Gastroesophageal sphincter (tissue), 3 donors: ENCODE measurements at regions not wholly inside any gene's neighbourhood (a gene's known extent, or its start where the extent isn't known, plus 50 kb on each side); places are given as distances from the start of the nearest gene placed in this dataset.

Experiments
- CTCF ChIP-seq, 4 experiments: fragments of 200-600 bp in 2 of 4; fragments of 450-650 bp in 2 of 4; sonication (generic) in 1 of 4; IDR thresholded peaks; one replicate each; pipeline ENCODE4 v1.5.1; 2017 to 2019; ENCODE audit warnings: antibody characterized with exemption in 4 of 4, mild to moderate bottlenecking in 2 of 4, moderate library complexity in 2 of 4
- POLR2A ChIP-seq, 2 donors: fragments of 450-650 bp; IDR thresholded peaks; one replicate each; pipeline ENCODE4 v1.6.1; 2017; ENCODE audit warnings: antibody characterized with exemption in 2 of 2, mild to moderate bottlenecking in 2 of 2, moderate library complexity in 1 of 2
- POLR2AphosphoS5 ChIP-seq: sonication (generic); formaldehyde crosslinking; IDR thresholded peaks from one replicate; pipeline ENCODE4 v1.6.1; 2017; ENCODE audit warnings: antibody characterized with exemption

- no peak for TF ChIP-seq CTCF (IDR thresholded peaks at IDR 0.05)
- no peak for TF ChIP-seq POLR2AphosphoS5
- TF ChIP-seq POLR2A (IDR thresholded peaks at IDR 0.05), result no peak
Observed at GRCh38 chr7:20520530-20520929, 94.9 kb upstream of the ABCB5 start.
